HEK293 (cell line): ENCODE measurements at regions not wholly inside any gene's neighbourhood (a gene's known extent, or its start where the extent isn't known, plus 50 kb on each side); places are given as distances from the start of the nearest gene placed in this dataset.

ENCODE experiments used
- CTCF ChIA-PET: fragments of 350-600 bp; formaldehyde crosslinking; extraction: SDS; loops from one replicate; lab custom pipeline; 2021; ENCODE audit warnings: antibody characterized with exemption; lab: Yijun Ruan, JAX
- POLR2A ChIA-PET: fragments of 300-600 bp; formaldehyde crosslinking; extraction: SDS; loops from one replicate; lab custom pipeline; 2020; ENCODE audit warnings: antibody characterized with exemption, inconsistent platforms; lab: Yijun Ruan, JAX
- H3K27ac ChIP-seq: fragments of 200-500 bp; sonication (Bioruptor generic); 2 replicates; pipeline ENCODE4 v1.5.1; 2014; ENCODE audit warnings: low read depth, low read length, control low read depth, inconsistent platforms; ENCODE audit errors: extremely low read depth
- H3K36me3 ChIP-seq, 2 experiments: fragments of 200-500 bp in 1 of 2; sonication (Bioruptor generic) in 1 of 2; 1 replicate in 1 of 2; 2 replicates in 1 of 2; pipeline ENCODE4 v1.5.1; 2014 to 2017; ENCODE audit warnings: inconsistent platforms in 2 of 2, low read length in 2 of 2; ENCODE audit not compliant: control insufficient read depth in 2 of 2, insufficient read depth in 1 of 2
- H3K4me1 ChIP-seq: fragments of 200-500 bp; sonication (Bioruptor generic); 2 replicates; pipeline ENCODE4 v1.5.1; 2014; ENCODE audit warnings: mild to moderate bottlenecking, low read length, inconsistent platforms; ENCODE audit not compliant: control insufficient read depth, insufficient read depth
- H3K4me3 ChIP-seq: 2 replicates; pipeline ENCODE4 v1.5.1; 2011; ENCODE audit warnings: low read depth, mild to moderate bottlenecking, control low read depth, low read length, moderate library complexity
- H3K9me3 ChIP-seq: fragments of 200-500 bp; sonication (Bioruptor generic); 2 replicates; pipeline ENCODE4 v1.5.1; 2014; ENCODE audit warnings: low read depth, low read length, inconsistent platforms; ENCODE audit not compliant: control insufficient read depth, insufficient read depth
- HOXD13 ChIP-seq: sonication (generic); formaldehyde crosslinking; IDR thresholded peaks from 2 replicates; pipeline ENCODE4 v1.8.0; 2022; ENCODE audit warnings: missing genetic modification reagents, borderline replicate concordance
- KLF16 ChIP-seq: fragments of 450-650 bp; formaldehyde crosslinking; IDR thresholded peaks from 2 replicates; pipeline ENCODE4 v1.5.1; 2017; ENCODE audit warnings: missing biosample characterization, missing genetic modification characterization
- KLF17 ChIP-seq: fragments of 450-650 bp; formaldehyde crosslinking; IDR thresholded peaks from 2 replicates; pipeline ENCODE4 v1.5.1; 2016; ENCODE audit warnings: missing biosample characterization, missing genetic modification characterization
- SCRT2 ChIP-seq: fragments of 450-650 bp; formaldehyde crosslinking; IDR thresholded peaks from 2 replicates; pipeline ENCODE4 v1.5.1; 2016; ENCODE audit warnings: missing biosample characterization, missing genetic modification characterization
- SETDB1 ChIP-seq: IDR thresholded peaks from one replicate; pipeline ENCODE4 v1.6.1; 2017; ENCODE audit warnings: mild to moderate bottlenecking, low read length, moderate library complexity, mixed read lengths; ENCODE audit not compliant: insufficient read length
- ZNF175 ChIP-seq: fragments of 450-650 bp; formaldehyde crosslinking; IDR thresholded peaks from 2 replicates; pipeline ENCODE4 v1.5.1; 2016; ENCODE audit warnings: missing biosample characterization, missing genetic modification characterization
- ZNF248 ChIP-seq: fragments of 450-650 bp; formaldehyde crosslinking; IDR thresholded peaks from 2 replicates; pipeline ENCODE4 v1.5.1; 2017; ENCODE audit warnings: missing biosample characterization, missing genetic modification characterization
- ZNF274 ChIP-seq, 2 experiments: fragments of 200-500 bp in 1 of 2; fragments of 450-650 bp in 1 of 2; sonication (Bioruptor generic) in 1 of 2; formaldehyde crosslinking in 1 of 2; IDR thresholded peaks; 2 replicates each; pipeline versions ENCODE4 v1.5.1 to v1.6.1; 2014 to 2016; ENCODE audit warnings: borderline replicate concordance in 1 of 2, inconsistent platforms in 1 of 2, low read length in 1 of 2, missing biosample characterization in 1 of 2, missing genetic modification characterization in 1 of 2
- ZNF311 ChIP-seq: fragments of 450-650 bp; formaldehyde crosslinking; IDR thresholded peaks from 2 replicates; pipeline ENCODE4 v1.5.1; 2017; ENCODE audit warnings: missing biosample characterization, missing genetic modification characterization, borderline replicate concordance
- ZNF449 ChIP-seq: fragments of 450-650 bp; formaldehyde crosslinking; IDR thresholded peaks from 2 replicates; pipeline ENCODE4 v1.5.1; 2017; ENCODE audit warnings: missing biosample characterization, mild to moderate bottlenecking, missing genetic modification characterization, moderate library complexity
- ZNF529 ChIP-seq: fragments of 450-650 bp; formaldehyde crosslinking; IDR thresholded peaks from 2 replicates; pipeline ENCODE4 v1.5.1; 2017; ENCODE audit warnings: missing genetic modification characterization, missing biosample characterization; ENCODE audit not compliant: insufficient replicate concordance
- ZNF560 ChIP-seq: fragments of 450-650 bp; formaldehyde crosslinking; IDR thresholded peaks from 2 replicates; pipeline ENCODE4 v1.5.1; 2017; ENCODE audit warnings: missing biosample characterization, missing genetic modification characterization, borderline replicate concordance
- ZNF580 ChIP-seq: fragments of 450-650 bp; formaldehyde crosslinking; IDR thresholded peaks from 2 replicates; pipeline ENCODE4 v1.5.1; 2016; ENCODE audit warnings: missing biosample characterization, missing genetic modification characterization
- ZNF610 ChIP-seq: fragments of 450-650 bp; formaldehyde crosslinking; IDR thresholded peaks from 2 replicates; pipeline ENCODE4 v1.5.1; 2016; ENCODE audit warnings: missing biosample characterization, missing genetic modification characterization, borderline replicate concordance
- ZNF629 ChIP-seq: fragments of 450-650 bp; formaldehyde crosslinking; IDR thresholded peaks from 2 replicates; pipeline ENCODE4 v1.5.1; 2017; ENCODE audit warnings: missing biosample characterization, missing genetic modification characterization
- ZSCAN30 ChIP-seq: fragments of 450-650 bp; IDR thresholded peaks from 2 replicates; pipeline ENCODE4 v1.5.1; 2018; ENCODE audit warnings: missing biosample characterization, mild to moderate bottlenecking, missing genetic modification characterization, moderate library complexity

- Histone ChIP-seq H3K27ac (no peak overlapping the region), H3K36me3 (no peaks in the 10 kb centered on the region), H3K9me3 (no peaks in the 10 kb centered on the region), H3K4me3 (no peak overlapping the region), H3K4me1 (no peaks in the 10 kb centered on the region)
- ChIA-PET CTCF (no interaction called here), POLR2A (no interaction called here)
- TF ChIP-seq HOXD13 (no peak), SETDB1 (no peak), KLF17 (tag by site-specific recombination) (no peak), ZNF610 (no peak), ZSCAN30 (tag by site-specific recombination) (no peak), KLF16 (tag by site-specific recombination) (no peak), ZNF311 (no peak), ZNF580 (tag by site-specific recombination) (no peak), ZNF248 (tag by site-specific recombination) (no peak)
Observed at GRCh38 chr1:56034222-56034621, 545.1 kb downstream of the PLPP3 start.

GRCh38 chr1:56033321-56034037 is 545.9 kb downstream of the PLPP3 start:
- H3K36me3 ChIP-seq = no peaks in the 10 kb centered on the region
- no peak overlapping the region for H3K4me3 ChIP-seq
- TF ChIP-seq SCRT2 (tag by site-specific recombination) (peak; percentile 35; the same call in 1 of the 2 replicates), ZNF175 (no peak)
- POLR2A ChIA-PET = no interaction called here
- H3K4me1 ChIP-seq = no peaks in the 10 kb centered on the region
- no peaks in the 10 kb centered on the region for H3K9me3 ChIP-seq
- CTCF ChIA-PET = no interaction called here
- H3K27ac ChIP-seq = no peak overlapping the region

- Histone ChIP-seq H3K9me3 (no peaks in the 10 kb centered on the region), H3K4me3 (no peak overlapping the region), H3K36me3 (no peaks in the 10 kb centered on the region), H3K4me1 (no peaks in the 10 kb centered on the region), H3K27ac (no peak overlapping the region)
- POLR2A ChIA-PET = no interaction called here
- no peak for TF ChIP-seq ZNF449 (tag by site-specific recombination)
- TF ChIP-seq ZNF560 = no peak
- TF ChIP-seq ZNF629 (tag by site-specific recombination) = no peak
- TF ChIP-seq ZNF274 (IDR thresholded peaks at IDR 0.05; ENCODE audit: low read length) = no peak
- no peak for TF ChIP-seq ZNF274 (tag by site-specific recombination; IDR thresholded peaks at IDR 0.05; ENCODE audit: borderline replicate concordance)
- TF ChIP-seq ZNF529 (tag by site-specific recombination) = no peak
- TF ChIP-seq SCRT2 (tag by site-specific recombination) = no peak
- CTCF ChIA-PET = no interaction called here
Observed at GRCh38 chr1:56032096-56032676, 547.2 kb downstream of the PLPP3 start.
